ENCODE measurements at regions not wholly inside any gene's neighbourhood (a gene's known extent, or its start where the extent isn't known, plus 50 kb on each side); places are given as distances from the start of the nearest gene placed in this dataset.

DNA sequence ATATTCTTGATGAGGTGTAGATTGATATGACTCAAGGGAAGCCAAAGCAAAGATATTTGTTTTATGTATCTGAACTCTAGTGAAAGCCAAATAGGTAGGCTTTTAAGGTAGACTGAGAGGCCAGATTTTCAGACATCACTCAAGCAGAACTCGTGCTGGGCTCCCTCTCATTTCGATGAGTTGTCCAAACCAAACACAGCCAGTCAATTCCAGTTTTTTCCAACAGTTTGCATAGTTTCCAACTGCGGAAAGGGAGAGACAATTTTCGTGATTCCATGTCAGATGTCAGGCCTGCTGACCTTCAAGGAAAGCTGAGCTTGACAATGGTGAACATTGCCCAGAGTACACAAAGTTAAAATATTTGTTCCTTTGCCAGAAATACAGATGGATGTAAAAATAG lies 110.9 kb upstream of the MPPED2 start:
- BruUV-seq (replicated peaks) = no TSS peak
- ATAC-seq (no peak), DNase-seq (ENCODE audit: low read depth, low spot score) (no peak)
- Histone ChIP-seq H3K4me3 (ENCODE audit: low read depth in 2 of 2, low read length in 2 of 2) (no peak overlapping the region), H3K27ac (ENCODE audit: low read length) (no peak overlapping the region), H3K27me3 (ENCODE audit: control insufficient read depth, insufficient read depth, low read length) (no peaks in the 10 kb centered on the region), H3K36me3 (ENCODE audit: control insufficient read depth, insufficient read depth, low read length) (no peaks in the 10 kb centered on the region), H3K9me3 (ENCODE audit: control insufficient read depth, insufficient read depth, low read depth, low read length) (no peaks in the 10 kb centered on the region), H3K4me1 (ENCODE audit: control insufficient read depth, insufficient read depth, low read length) (no peaks in the 10 kb centered on the region)
- POLR2A ChIA-PET = no interaction called here
- TF ChIP-seq TCF7L2 (IDR thresholded peaks at IDR 0.05; ENCODE audit: low read depth, low read length) = no peak
- no peak for TF ChIP-seq SIN3A (IDR thresholded peaks at IDR 0.05; ENCODE audit: borderline replicate concordance, insufficient read depth, low read depth, low read length)
- TF ChIP-seq, protein P1, sequence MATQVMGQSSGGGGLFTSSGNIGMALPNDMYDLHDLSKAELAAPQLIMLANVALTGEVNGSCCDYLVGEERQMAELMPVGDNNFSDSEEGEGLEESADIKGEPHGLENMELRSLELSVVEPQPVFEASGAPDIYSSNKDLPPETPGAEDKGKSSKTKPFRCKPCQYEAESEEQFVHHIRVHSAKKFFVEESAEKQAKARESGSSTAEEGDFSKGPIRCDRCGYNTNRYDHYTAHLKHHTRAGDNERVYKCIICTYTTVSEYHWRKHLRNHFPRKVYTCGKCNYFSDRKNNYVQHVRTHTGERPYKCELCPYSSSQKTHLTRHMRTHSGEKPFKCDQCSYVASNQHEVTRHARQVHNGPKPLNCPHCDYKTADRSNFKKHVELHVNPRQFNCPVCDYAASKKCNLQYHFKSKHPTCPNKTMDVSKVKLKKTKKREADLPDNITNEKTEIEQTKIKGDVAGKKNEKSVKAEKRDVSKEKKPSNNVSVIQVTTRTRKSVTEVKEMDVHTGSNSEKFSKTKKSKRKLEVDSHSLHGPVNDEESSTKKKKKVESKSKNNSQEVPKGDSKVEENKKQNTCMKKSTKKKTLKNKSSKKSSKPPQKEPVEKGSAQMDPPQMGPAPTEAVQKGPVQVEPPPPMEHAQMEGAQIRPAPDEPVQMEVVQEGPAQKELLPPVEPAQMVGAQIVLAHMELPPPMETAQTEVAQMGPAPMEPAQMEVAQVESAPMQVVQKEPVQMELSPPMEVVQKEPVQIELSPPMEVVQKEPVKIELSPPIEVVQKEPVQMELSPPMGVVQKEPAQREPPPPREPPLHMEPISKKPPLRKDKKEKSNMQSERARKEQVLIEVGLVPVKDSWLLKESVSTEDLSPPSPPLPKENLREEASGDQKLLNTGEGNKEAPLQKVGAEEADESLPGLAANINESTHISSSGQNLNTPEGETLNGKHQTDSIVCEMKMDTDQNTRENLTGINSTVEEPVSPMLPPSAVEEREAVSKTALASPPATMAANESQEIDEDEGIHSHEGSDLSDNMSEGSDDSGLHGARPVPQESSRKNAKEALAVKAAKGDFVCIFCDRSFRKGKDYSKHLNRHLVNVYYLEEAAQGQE (IDR thresholded peaks at IDR 0.05; ENCODE audit: insufficient read depth in 1 of 2, low read depth in 2 of 2, low read length in 1 of 2) = no peak
- no peak for TF ChIP-seq POLR2AphosphoS5 (IDR thresholded peaks at IDR 0.05; ENCODE audit: low read depth, low read length)
- TF ChIP-seq, protein P2, sequence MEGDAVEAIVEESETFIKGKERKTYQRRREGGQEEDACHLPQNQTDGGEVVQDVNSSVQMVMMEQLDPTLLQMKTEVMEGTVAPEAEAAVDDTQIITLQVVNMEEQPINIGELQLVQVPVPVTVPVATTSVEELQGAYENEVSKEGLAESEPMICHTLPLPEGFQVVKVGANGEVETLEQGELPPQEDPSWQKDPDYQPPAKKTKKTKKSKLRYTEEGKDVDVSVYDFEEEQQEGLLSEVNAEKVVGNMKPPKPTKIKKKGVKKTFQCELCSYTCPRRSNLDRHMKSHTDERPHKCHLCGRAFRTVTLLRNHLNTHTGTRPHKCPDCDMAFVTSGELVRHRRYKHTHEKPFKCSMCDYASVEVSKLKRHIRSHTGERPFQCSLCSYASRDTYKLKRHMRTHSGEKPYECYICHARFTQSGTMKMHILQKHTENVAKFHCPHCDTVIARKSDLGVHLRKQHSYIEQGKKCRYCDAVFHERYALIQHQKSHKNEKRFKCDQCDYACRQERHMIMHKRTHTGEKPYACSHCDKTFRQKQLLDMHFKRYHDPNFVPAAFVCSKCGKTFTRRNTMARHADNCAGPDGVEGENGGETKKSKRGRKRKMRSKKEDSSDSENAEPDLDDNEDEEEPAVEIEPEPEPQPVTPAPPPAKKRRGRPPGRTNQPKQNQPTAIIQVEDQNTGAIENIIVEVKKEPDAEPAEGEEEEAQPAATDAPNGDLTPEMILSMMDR (IDR thresholded peaks at IDR 0.05) = no peak
- intact Hi-C loops (cut with micrococcal nuclease; ENCODE audit: unreplicated experiment) (no loop called here), in situ Hi-C loops (cut with HindIII; ENCODE audit: low pct_unique_long_range_greater_than_20kb, low sequenced_read_pairs) (no loop called here)
- CTCF ChIA-PET = no interaction called here

DNA sequence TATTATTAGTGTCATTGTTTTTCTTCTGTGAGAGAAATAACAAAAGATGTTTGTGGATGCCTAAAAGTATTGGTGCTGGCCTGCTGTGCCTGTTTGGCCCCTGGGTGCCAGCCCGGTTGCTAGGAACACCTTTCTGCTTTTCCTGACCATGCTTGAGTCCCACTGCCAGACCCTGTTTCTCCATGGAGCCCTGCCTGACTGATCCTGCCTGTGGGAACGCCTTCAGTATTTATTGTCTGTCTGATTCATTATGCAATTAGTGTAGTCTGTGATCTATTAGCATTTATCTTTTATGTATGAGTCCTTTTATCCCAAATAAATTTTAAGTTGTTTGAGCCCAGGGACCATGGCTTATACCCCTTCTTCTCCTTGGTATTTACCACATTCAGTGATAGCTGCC lies 98.6 kb upstream of the MPPED2 start:
- ATAC-seq = no peak
- CTCF ChIA-PET = no interaction called here

More for the DNA sequence above, 98.6 kb upstream of the MPPED2 start:
- Histone ChIP-seq H3K9me3 (ENCODE audit: control insufficient read depth, insufficient read depth, low read depth, low read length) (no peaks in the 10 kb centered on the region), H3K27me3 (ENCODE audit: control insufficient read depth, insufficient read depth, low read length) (no peaks in the 10 kb centered on the region), H3K36me3 (ENCODE audit: control insufficient read depth, insufficient read depth, low read length) (no peaks in the 10 kb centered on the region), H3K27ac (ENCODE audit: low read length) (no peak overlapping the region), H3K4me3 (ENCODE audit: low read depth in 2 of 2, low read length in 2 of 2) (no peak overlapping the region), H3K4me1 (ENCODE audit: control insufficient read depth, insufficient read depth, low read length) (no peaks in the 10 kb centered on the region)
- BruUV-seq (replicated peaks) = no TSS peak
- no peak for DNase-seq (ENCODE audit: low read depth, low spot score)
- POLR2A ChIA-PET = no interaction called here
- TF ChIP-seq TCF7L2 (IDR thresholded peaks at IDR 0.05; ENCODE audit: low read depth, low read length) = no peak
- TF ChIP-seq POLR2AphosphoS5 (IDR thresholded peaks at IDR 0.05; ENCODE audit: low read depth, low read length) = no peak
- TF ChIP-seq, protein P2 (IDR thresholded peaks at IDR 0.05) = no peak
- TF ChIP-seq, protein P1 (IDR thresholded peaks at IDR 0.05; ENCODE audit: insufficient read depth in 1 of 2, low read depth in 2 of 2, low read length in 1 of 2) = no peak
- no peak for TF ChIP-seq SIN3A (IDR thresholded peaks at IDR 0.05; ENCODE audit: borderline replicate concordance, insufficient read depth, low read depth, low read length)
- in situ Hi-C loops (cut with HindIII; ENCODE audit: low pct_unique_long_range_greater_than_20kb, low sequenced_read_pairs) (no loop called here), intact Hi-C loops (cut with micrococcal nuclease; ENCODE audit: unreplicated experiment) (no loop called here)

Data from Panc1 (cell line).